Adipocyte (in vitro differentiated cells): ENCODE measurements at regions not wholly inside any gene's neighbourhood (a gene's known extent, or its start where the extent isn't known, plus 50 kb on each side); places are given as distances from the start of the nearest gene placed in this dataset.

Experiments used
- DNase-seq: peaks from one replicate; pipeline ENCODE4 v3.0.0-alpha.2; 2015; ENCODE audit warnings: low read depth
- H3K27me3 ChIP-seq: replicated peaks from 2 replicates; pipeline ENCODE4 v1.7.0; 2013; ENCODE audit warnings: mild to moderate bottlenecking, low read length, moderate library complexity; ENCODE audit not compliant: control insufficient read depth, insufficient read depth
- H3K36me3 ChIP-seq: 2 replicates; pipeline ENCODE4 v1.7.0; 2013; ENCODE audit warnings: low read length, mild to moderate bottlenecking, moderate library complexity; ENCODE audit not compliant: control insufficient read depth, insufficient read depth, severe bottlenecking
- H3K4me1 ChIP-seq: 2 replicates; pipeline ENCODE4 v1.7.0; 2013; ENCODE audit warnings: mild to moderate bottlenecking, low read length, moderate library complexity; ENCODE audit not compliant: control insufficient read depth, insufficient read depth
- H3K4me3 ChIP-seq: 2 replicates; pipeline ENCODE4 v1.7.0; 2013; ENCODE audit warnings: mild to moderate bottlenecking, low read length, moderate library complexity
- H3K9ac ChIP-seq: 2 replicates; pipeline ENCODE4 v1.7.0; 2013; ENCODE audit warnings: mild to moderate bottlenecking, low read length, moderate library complexity
- H3K9me3 ChIP-seq: 2 replicates; pipeline ENCODE4 v1.7.0; 2013; ENCODE audit warnings: mild to moderate bottlenecking, low read length, moderate library complexity; ENCODE audit not compliant: control insufficient read depth

DNA sequence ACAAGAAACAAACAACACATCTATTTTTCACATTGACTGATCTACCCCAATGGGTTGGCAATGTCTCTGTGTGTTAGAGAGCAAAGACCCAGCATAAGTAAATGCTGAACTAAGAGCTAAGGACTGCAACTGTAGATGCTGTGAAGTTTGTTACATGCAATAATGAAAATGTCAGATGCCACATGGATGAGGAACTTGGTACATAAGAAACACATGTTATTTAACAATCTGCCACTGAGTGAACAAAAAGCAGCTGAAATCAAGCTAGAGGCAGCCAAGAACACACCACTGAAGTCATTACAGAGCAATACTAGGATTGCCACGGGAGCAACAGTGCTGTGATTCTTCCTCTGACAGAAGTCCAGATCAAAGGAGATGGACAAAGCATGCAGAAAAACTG lies 389.4 kb downstream of the CDH2 start:
- H3K27me3 ChIP-seq = peaks cover 12% of the 10 kb centered on the region

GRCh38 chr18:27785815-27786471 lies 391.0 kb downstream of the CDH2 start:
- Histone ChIP-seq H3K9ac (no peak overlapping the region), H3K4me3 (no peak overlapping the region), H3K27me3 (peaks cover 12% of the 10 kb centered on the region), H3K9me3 (no peaks in the 10 kb centered on the region), H3K4me1 (no peaks in the 10 kb centered on the region), H3K36me3 (no peaks in the 10 kb centered on the region)
- DNase-seq = no peak

More for the DNA sequence above, 389.4 kb downstream of the CDH2 start:
- no peak overlapping the region for H3K9ac ChIP-seq
- DNase-seq = peak; percentile 38
- no peak overlapping the region for H3K4me3 ChIP-seq
- H3K36me3 ChIP-seq = no peaks in the 10 kb centered on the region
- H3K9me3 ChIP-seq = no peaks in the 10 kb centered on the region
- no peaks in the 10 kb centered on the region for H3K4me1 ChIP-seq

- no peaks in the 10 kb centered on the region for H3K9me3 ChIP-seq
- H3K4me1 ChIP-seq = no peaks in the 10 kb centered on the region
- no peak overlapping the region for H3K4me3 ChIP-seq
- no peak overlapping the region for H3K9ac ChIP-seq
- H3K36me3 ChIP-seq = no peaks in the 10 kb centered on the region
- DNase-seq = peak; percentile 30
- H3K27me3 ChIP-seq = no peaks in the 10 kb centered on the region
Measured at GRCh38 chr18:27780061-27780745, 396.7 kb downstream of the CDH2 start.

- Histone ChIP-seq H3K4me1 (no peaks in the 10 kb centered on the region), H3K36me3 (no peaks in the 10 kb centered on the region), H3K27me3 (no peaks in the 10 kb centered on the region), H3K9me3 (no peaks in the 10 kb centered on the region), H3K4me3 (no peak overlapping the region), H3K9ac (no peak overlapping the region)
- no peak for DNase-seq
Measured at GRCh38 chr18:27778925-27779324, 398.0 kb downstream of the CDH2 start.

- H3K9ac ChIP-seq = no peak overlapping the region
- no peaks in the 10 kb centered on the region for H3K36me3 ChIP-seq
- DNase-seq = peak; percentile 46
- H3K9me3 ChIP-seq = no peaks in the 10 kb centered on the region
- no peak overlapping the region for H3K4me3 ChIP-seq
- no peaks in the 10 kb centered on the region for H3K27me3 ChIP-seq
- no peaks in the 10 kb centered on the region for H3K4me1 ChIP-seq
Measured at GRCh38 chr18:27778441-27778840, 398.5 kb downstream of the CDH2 start.

- peaks cover under 1% of the 10 kb centered on the region for H3K27me3 ChIP-seq
- H3K4me1 ChIP-seq = no peaks in the 10 kb centered on the region
- H3K9me3 ChIP-seq = no peaks in the 10 kb centered on the region
- no peak overlapping the region for H3K4me3 ChIP-seq
- DNase-seq = no peak
- H3K9ac ChIP-seq = no peak overlapping the region
- no peaks in the 10 kb centered on the region for H3K36me3 ChIP-seq
Measured at GRCh38 chr18:27772081-27772480, 404.8 kb downstream of the CDH2 start.

GRCh38 chr18:27771571-27771970 lies 405.4 kb downstream of the CDH2 start:
- no peak overlapping the region for H3K4me3 ChIP-seq
- no peak for DNase-seq
- H3K9me3 ChIP-seq = no peaks in the 10 kb centered on the region
- H3K27me3 ChIP-seq = peaks cover 4% of the 10 kb centered on the region
- no peaks in the 10 kb centered on the region for H3K4me1 ChIP-seq
- no peaks in the 10 kb centered on the region for H3K36me3 ChIP-seq
- H3K9ac ChIP-seq = no peak overlapping the region

- H3K36me3 ChIP-seq = no peaks in the 10 kb centered on the region
- no peak overlapping the region for H3K4me3 ChIP-seq
- H3K27me3 ChIP-seq = peaks cover 4% of the 10 kb centered on the region
- no peak for DNase-seq
- H3K9me3 ChIP-seq = no peaks in the 10 kb centered on the region
- H3K4me1 ChIP-seq = no peaks in the 10 kb centered on the region
- H3K9ac ChIP-seq = no peak overlapping the region
Measured at GRCh38 chr18:27769152-27769551, 407.8 kb downstream of the CDH2 start.

- H3K4me3 ChIP-seq = no peak overlapping the region
- no peaks in the 10 kb centered on the region for H3K36me3 ChIP-seq
- peak; percentile 46 for DNase-seq
- H3K9ac ChIP-seq = no peak overlapping the region
- peaks cover 4% of the 10 kb centered on the region for H3K27me3 ChIP-seq
- H3K9me3 ChIP-seq = no peaks in the 10 kb centered on the region
- H3K4me1 ChIP-seq = no peaks in the 10 kb centered on the region
Measured at GRCh38 chr18:27763936-27764335, 413.0 kb downstream of the CDH2 start.

DNA sequence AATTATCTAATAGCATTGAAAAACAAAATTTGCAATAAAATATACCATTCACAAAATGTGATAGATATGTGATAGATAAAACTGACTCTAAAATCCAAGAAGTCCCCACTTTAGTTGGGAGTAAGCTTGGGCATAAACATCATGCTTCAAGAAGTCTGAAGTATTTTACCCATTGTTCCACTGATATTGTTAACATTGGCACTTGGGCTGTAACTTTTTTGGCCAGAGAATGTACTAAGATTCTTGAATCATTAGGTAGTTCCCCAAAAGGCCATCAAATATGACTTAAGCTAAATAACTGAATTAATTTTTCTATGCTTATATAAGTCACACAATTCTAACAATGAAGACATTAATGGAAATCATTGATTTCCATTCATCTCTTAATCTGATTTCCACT lies 413.6 kb downstream of the CDH2 start:
- no peak for DNase-seq
- H3K36me3 ChIP-seq = no peaks in the 10 kb centered on the region
- no peak overlapping the region for H3K4me3 ChIP-seq
- H3K9me3 ChIP-seq = no peaks in the 10 kb centered on the region
- no peaks in the 10 kb centered on the region for H3K4me1 ChIP-seq
- H3K27me3 ChIP-seq = peaks cover 4% of the 10 kb centered on the region
- no peak overlapping the region for H3K9ac ChIP-seq

GRCh38 chr18:27762054-27762453 lies 414.9 kb downstream of the CDH2 start:
- DNase-seq = peak; percentile 12
- H3K9ac ChIP-seq = no peak overlapping the region
- H3K27me3 ChIP-seq = peaks cover 3% of the 10 kb centered on the region

More at GRCh38 chr18:27762054-27762453, 414.9 kb downstream of the CDH2 start:
- Histone ChIP-seq H3K4me3 (no peak overlapping the region), H3K36me3 (no peaks in the 10 kb centered on the region), H3K4me1 (no peaks in the 10 kb centered on the region), H3K9me3 (no peaks in the 10 kb centered on the region)
